ENCODE measurements at regions not wholly inside any gene's neighbourhood (a gene's known extent, or its start where the extent isn't known, plus 50 kb on each side); places are given as distances from the start of the nearest gene placed in this dataset.

DNA sequence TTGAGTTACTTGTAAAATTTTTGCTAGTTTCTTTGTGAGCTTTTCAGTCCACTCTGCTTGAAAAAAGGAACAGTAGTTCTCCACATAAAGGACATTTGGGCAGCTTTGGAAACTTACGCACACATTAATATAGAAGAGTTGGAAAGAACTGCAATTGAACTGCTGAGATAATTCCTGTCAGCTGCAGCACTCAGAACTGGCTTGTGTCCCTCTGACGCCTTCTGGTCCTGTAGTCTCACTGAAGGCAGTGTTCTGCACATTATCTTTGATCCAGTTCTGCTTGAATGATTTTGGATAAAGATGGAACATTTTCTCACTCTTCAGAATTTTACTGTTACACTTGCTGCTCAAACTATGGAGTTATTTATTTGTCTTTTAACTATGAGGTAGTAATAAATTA, 901.9 kb downstream of the OTOL1 start:
- no peak overlapping the region for H3K56ac ChIP-seq (ENCODE audit: insufficient read length, low read depth, low read length)
- H3K27me3 ChIP-seq (ENCODE audit: insufficient read depth, low read length) = no peaks in the 10 kb centered on the region
- Mint-ChIP-seq H3K27ac (no peak overlapping the region), H3K4me3 (no peak overlapping the region), H3K4me1 (no peaks in the 10 kb centered on the region), H3K27me3 (ENCODE audit: low read depth) (no peaks in the 10 kb centered on the region), H3K9me3 (peaks cover 10 to 11% of the 10 kb centered on the region in 2 experiments), H3K36me3 (ENCODE audit: insufficient read depth in 1 of 3, low read depth in 3 of 3) (peaks cover 4 to 11% (median 8%) of the 10 kb centered on the region in 3 experiments; a peak in 5 of 7 replicates)
- H3K23me2 ChIP-seq (ENCODE audit: insufficient read length, low read depth, low read length, poor library complexity, severe bottlenecking) = no peaks in the 10 kb centered on the region
- no peak overlapping the region for H4K91ac ChIP-seq (ENCODE audit: insufficient read length, low read depth, low read length)
- H4K20me1 ChIP-seq (ENCODE audit: control insufficient read depth, insufficient read depth, insufficient read length) = no peaks in the 10 kb centered on the region
- no peak for TF ChIP-seq CTCF (conservative IDR thresholded peaks at IDR 0.05)
- WGBS (ENCODE audit: extremely low coverage, insufficient read length, low lambda C conversion rate) = no CpG with 5 or more reads among the region's 2 CpGs
- no peak overlapping the region for H3T11ph ChIP-seq (ENCODE audit: low read length)
- no peak overlapping the region for H2AK5ac ChIP-seq (ENCODE audit: insufficient read length, low read length)
- H3K9ac ChIP-seq (ENCODE audit: extremely low read depth, insufficient read length, low read length) = no peak overlapping the region
- H2BK15ac ChIP-seq (ENCODE audit: low read depth, low read length) = no peak overlapping the region
- no peak overlapping the region for H2BK5ac ChIP-seq (ENCODE audit: insufficient read length, low read length)
- no peak for DNase-seq
- H3K27ac ChIP-seq (ENCODE audit: insufficient read length, low read depth, low read length) = no peak overlapping the region
- no peak overlapping the region for H4K8ac ChIP-seq (replicated peaks; ENCODE audit: insufficient read length, low read depth, low read length)
- peaks cover 10% of the 10 kb centered on the region for H3K9me3 ChIP-seq (ENCODE audit: control insufficient read depth, low read depth, low read length)
- no peak overlapping the region for H4K5ac ChIP-seq (ENCODE audit: insufficient read length, low read depth, low read length)
- no peak overlapping the region for H2BK120ac ChIP-seq (ENCODE audit: low read depth, low read length, poor library complexity, severe bottlenecking)
- no peak overlapping the region for H2AFZ ChIP-seq (ENCODE audit: low read length)
- H3K4ac ChIP-seq (ENCODE audit: low read depth, low read length) = no peak overlapping the region
- H3K14ac ChIP-seq (ENCODE audit: insufficient read depth, low read length) = no peak overlapping the region
- no peaks in the 10 kb centered on the region for H3K4me1 ChIP-seq (ENCODE audit: insufficient read depth, low read length)
- H3K23ac ChIP-seq (ENCODE audit: insufficient read length, low read depth, low read length) = no peak overlapping the region
- no peak overlapping the region for H3K4me2 ChIP-seq (ENCODE audit: insufficient read depth, insufficient read length, low read length)
- H2BK20ac ChIP-seq (ENCODE audit: low read depth, low read length, poor library complexity, severe bottlenecking) = no peak overlapping the region
- H3K79me1 ChIP-seq (ENCODE audit: insufficient read depth, low read depth, low read length, poor library complexity, severe bottlenecking) = no peaks in the 10 kb centered on the region
- no peaks in the 10 kb centered on the region for H3K79me2 ChIP-seq (ENCODE audit: insufficient read depth, low read length)
- no peak overlapping the region for H3K18ac ChIP-seq (ENCODE audit: insufficient read length, low read depth, low read length)
- no peak overlapping the region for H2BK12ac ChIP-seq (ENCODE audit: insufficient read length, low read depth, low read length)

Data from H9 (cell line).